Hepatocyte (in vitro differentiated cells): ENCODE measurements at regions not wholly inside any gene's neighbourhood (a gene's known extent, or its start where the extent isn't known, plus 50 kb on each side); places are given as distances from the start of the nearest gene placed in this dataset.

Experiments used
- CTCF ChIP-seq: fragments of 200-600 bp; sonication (generic); IDR thresholded peaks from 2 replicates; pipeline ENCODE4 v1.5.1; 2016; ENCODE audit warnings: antibody characterized with exemption, mild to moderate bottlenecking; ENCODE audit not compliant: poor library complexity
- EZH2 ChIP-seq: fragments of 200-600 bp; sonication (generic); IDR thresholded peaks from 2 replicates; pipeline ENCODE4 v1.6.1; 2016; ENCODE audit warnings: antibody characterized with exemption, mild to moderate bottlenecking, borderline replicate concordance

DNA sequence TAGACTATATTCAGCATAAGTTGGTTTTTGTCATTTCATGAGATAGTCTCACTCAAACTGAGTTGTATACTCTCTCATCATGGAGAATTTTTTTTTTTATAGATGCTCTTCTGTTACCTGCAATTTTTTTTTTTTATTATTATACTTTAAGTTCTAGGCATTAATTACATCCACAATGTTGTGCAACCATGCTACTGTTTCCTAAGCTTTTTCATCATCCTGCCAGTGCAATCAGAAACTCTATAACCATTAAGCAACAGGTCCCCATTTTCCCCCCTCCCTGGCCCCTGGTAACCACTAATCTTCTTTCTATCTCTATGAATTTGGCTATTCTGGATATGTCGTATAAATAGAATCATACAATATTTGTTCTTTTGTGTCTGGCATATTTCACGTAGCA lies 321.6 kb downstream of the STIM2 start:
- TF ChIP-seq CTCF = no peak
- TF ChIP-seq EZH2 = no peak
